KMS-11 (cell line): ENCODE measurements at regions not wholly inside any gene's neighbourhood (a gene's known extent, or its start where the extent isn't known, plus 50 kb on each side); places are given as distances from the start of the nearest gene placed in this dataset.

Experiments used
- H2AFZ ChIP-seq: fragments of 200-600 bp; sonication (generic); 2 replicates; pipeline ENCODE4 v1.6.1; 2016; ENCODE audit warnings: antibody characterized with exemption, mixed run types, low read depth
- H3K27ac ChIP-seq: fragments of 200-600 bp; sonication (generic); 2 replicates; pipeline ENCODE4 v1.6.1; 2016; ENCODE audit warnings: mild to moderate bottlenecking, mixed run types
- H3K27me3 ChIP-seq: fragments of 200-600 bp; sonication (generic); 2 replicates; pipeline ENCODE4 v1.6.1; 2017; ENCODE audit warnings: mild to moderate bottlenecking, low read depth, mixed run types, moderate library complexity; ENCODE audit not compliant: insufficient read depth
- H3K36me3 ChIP-seq: fragments of 200-600 bp; sonication (generic); 2 replicates; pipeline ENCODE4 v1.6.1; 2017; ENCODE audit warnings: mild to moderate bottlenecking, mixed run types; ENCODE audit not compliant: insufficient read depth
- H3K4me1 ChIP-seq: fragments of 200-600 bp; sonication (generic); 2 replicates; pipeline ENCODE4 v1.6.1; 2016; ENCODE audit warnings: mild to moderate bottlenecking, low read depth, mixed run types; ENCODE audit not compliant: poor library complexity, severe bottlenecking
- H3K4me2 ChIP-seq: fragments of 200-600 bp; sonication (generic); 2 replicates; pipeline ENCODE4 v1.7.0; 2016; ENCODE audit warnings: mild to moderate bottlenecking, mixed run types
- H3K4me3 ChIP-seq: fragments of 200-600 bp; sonication (generic); IDR thresholded peaks from 2 replicates; pipeline ENCODE4 v1.6.1; 2017; ENCODE audit warnings: low read depth, low read length, mixed read lengths; ENCODE audit not compliant: insufficient read depth
- H3K79me2 ChIP-seq: fragments of 200-600 bp; sonication (generic); 2 replicates; pipeline ENCODE4 v1.6.1; 2016; ENCODE audit warnings: low read depth, mixed run types; ENCODE audit not compliant: insufficient read depth
- H3K9ac ChIP-seq: fragments of 200-600 bp; sonication (generic); 2 replicates; pipeline ENCODE4 v1.6.1; 2016; ENCODE audit warnings: mild to moderate bottlenecking, mixed run types
- H4K20me1 ChIP-seq: fragments of 200-600 bp; sonication (generic); 2 replicates; pipeline ENCODE4 v1.6.1; 2016; ENCODE audit warnings: mild to moderate bottlenecking, mixed run types; ENCODE audit not compliant: insufficient read depth
- TF ChIP-seq, protein P1 (sequence below): fragments of 200-600 bp; sonication (generic); conservative IDR thresholded peaks from 2 replicates; pipeline ENCODE4 v1.6.1; 2017; ENCODE audit warnings: low read depth, mild to moderate bottlenecking, antibody characterized with exemption, low read length, moderate library complexity, mixed read lengths

DNA sequence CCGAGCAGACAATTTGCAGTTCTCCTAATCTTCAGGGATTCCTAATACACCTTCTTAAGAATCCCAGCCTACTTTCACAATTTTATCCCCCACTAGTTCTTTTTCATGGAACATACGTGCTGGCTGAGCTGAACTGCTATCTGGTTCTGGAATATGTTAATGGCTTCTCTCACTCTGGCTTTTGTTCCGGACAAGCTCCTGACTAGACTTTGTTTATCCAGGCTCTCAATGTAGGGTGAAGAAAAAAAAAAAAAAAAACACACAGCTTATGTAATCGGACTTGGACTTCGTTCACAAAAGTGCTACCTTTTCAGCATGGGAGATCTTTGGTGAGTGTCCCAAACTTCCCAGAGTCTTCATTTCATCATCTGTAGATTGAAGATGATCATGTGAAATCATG is 555.4 kb upstream of the CPEB2 start:
- Histone ChIP-seq H3K4me2 (no peak overlapping the region), H2AFZ (no peak overlapping the region), H3K27me3 (no peaks in the 10 kb centered on the region), H3K27ac (no peak overlapping the region), H3K36me3 (no peaks in the 10 kb centered on the region), H3K9ac (no peak overlapping the region), H3K79me2 (no peaks in the 10 kb centered on the region), H4K20me1 (no peaks in the 10 kb centered on the region), H3K4me3 (no peak overlapping the region), H3K4me1 (no peaks in the 10 kb centered on the region)
- TF ChIP-seq, protein P1, sequence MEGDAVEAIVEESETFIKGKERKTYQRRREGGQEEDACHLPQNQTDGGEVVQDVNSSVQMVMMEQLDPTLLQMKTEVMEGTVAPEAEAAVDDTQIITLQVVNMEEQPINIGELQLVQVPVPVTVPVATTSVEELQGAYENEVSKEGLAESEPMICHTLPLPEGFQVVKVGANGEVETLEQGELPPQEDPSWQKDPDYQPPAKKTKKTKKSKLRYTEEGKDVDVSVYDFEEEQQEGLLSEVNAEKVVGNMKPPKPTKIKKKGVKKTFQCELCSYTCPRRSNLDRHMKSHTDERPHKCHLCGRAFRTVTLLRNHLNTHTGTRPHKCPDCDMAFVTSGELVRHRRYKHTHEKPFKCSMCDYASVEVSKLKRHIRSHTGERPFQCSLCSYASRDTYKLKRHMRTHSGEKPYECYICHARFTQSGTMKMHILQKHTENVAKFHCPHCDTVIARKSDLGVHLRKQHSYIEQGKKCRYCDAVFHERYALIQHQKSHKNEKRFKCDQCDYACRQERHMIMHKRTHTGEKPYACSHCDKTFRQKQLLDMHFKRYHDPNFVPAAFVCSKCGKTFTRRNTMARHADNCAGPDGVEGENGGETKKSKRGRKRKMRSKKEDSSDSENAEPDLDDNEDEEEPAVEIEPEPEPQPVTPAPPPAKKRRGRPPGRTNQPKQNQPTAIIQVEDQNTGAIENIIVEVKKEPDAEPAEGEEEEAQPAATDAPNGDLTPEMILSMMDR, result no peak

DNA sequence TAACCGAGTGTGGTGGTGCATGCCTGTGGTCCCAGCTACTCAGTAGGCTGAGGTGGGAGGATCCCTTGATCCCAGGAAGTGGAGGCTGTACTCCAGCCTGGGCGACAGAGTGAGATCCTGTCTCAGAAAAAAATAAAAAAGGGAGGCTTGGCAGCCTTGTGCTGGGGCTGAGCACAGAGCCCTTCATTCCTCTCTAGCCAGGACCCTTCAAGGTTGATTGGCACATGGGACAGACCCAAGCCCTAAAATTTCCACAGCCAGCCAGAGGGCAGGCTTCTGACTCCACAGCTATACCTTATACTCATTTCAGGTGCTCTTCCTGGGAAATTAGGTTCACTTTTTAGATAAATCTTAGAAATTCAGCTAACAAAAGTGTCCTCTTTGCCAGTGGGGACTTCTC is 553.0 kb upstream of the CPEB2 start:
- TF ChIP-seq, protein P1, result no peak
- Histone ChIP-seq H3K27ac (no peak overlapping the region), H3K9ac (no peak overlapping the region), H3K79me2 (no peaks in the 10 kb centered on the region), H3K27me3 (no peaks in the 10 kb centered on the region), H3K4me2 (no peak overlapping the region), H3K4me1 (no peaks in the 10 kb centered on the region), H3K36me3 (no peaks in the 10 kb centered on the region), H4K20me1 (no peaks in the 10 kb centered on the region), H3K4me3 (no peak overlapping the region), H2AFZ (no peak overlapping the region)

- no peaks in the 10 kb centered on the region for H3K27me3 ChIP-seq
- no peaks in the 10 kb centered on the region for H3K4me1 ChIP-seq
- no peak overlapping the region for H3K4me2 ChIP-seq
- no peak overlapping the region for H2AFZ ChIP-seq
- H3K9ac ChIP-seq, result no peak overlapping the region
- no peaks in the 10 kb centered on the region for H3K36me3 ChIP-seq
- H3K27ac ChIP-seq, result no peak overlapping the region
- H4K20me1 ChIP-seq, result no peaks in the 10 kb centered on the region
- H3K79me2 ChIP-seq, result no peaks in the 10 kb centered on the region
- TF ChIP-seq, protein P1, result no peak
- H3K4me3 ChIP-seq, result no peak overlapping the region
These were observed 550.3 kb upstream of the CPEB2 start for GRCh38 chr4:14452001-14452400.

GRCh38 chr4:14452764-14453163 is 549.5 kb upstream of the CPEB2 start:
- TF ChIP-seq, protein P1, result no peak
- H4K20me1 ChIP-seq, result no peaks in the 10 kb centered on the region
- H3K79me2 ChIP-seq, result no peaks in the 10 kb centered on the region
- no peaks in the 10 kb centered on the region for H3K36me3 ChIP-seq
- no peak overlapping the region for H3K4me3 ChIP-seq
- no peak overlapping the region for H3K4me2 ChIP-seq
- H3K9ac ChIP-seq, result no peak overlapping the region
- H3K4me1 ChIP-seq, result no peaks in the 10 kb centered on the region
- no peaks in the 10 kb centered on the region for H3K27me3 ChIP-seq
- no peak overlapping the region for H2AFZ ChIP-seq
- no peak overlapping the region for H3K27ac ChIP-seq
